K562 (cell line): ENCODE measurements at regions not wholly inside any gene's neighbourhood (a gene's known extent, or its start where the extent isn't known, plus 50 kb on each side); places are given as distances from the start of the nearest gene placed in this dataset.

Source experiments
- ATAC-seq: fragments of 200-7000 bp; cut with Tn5 transposase; 3 replicates; pipeline ENCODE4 v1.9.1; 2020; ENCODE audit warnings: moderate library complexity
- BruUV-seq: library from RNA; stranded (reverse); fragments of 400-500 nt; replicated peaks from 2 replicates; lab custom pipeline; 2021; lab: Mats Ljungman, UMichigan
- CTCF ChIA-PET: fragments of 300-600 bp; formaldehyde crosslinking; extraction: SDS; loops from one replicate; lab custom pipeline; 2021; ENCODE audit warnings: low intra/inter-chr PET ratio; lab: Yijun Ruan, JAX
- POLR2A ChIA-PET: fragments of 300-600, 350-650 bp; sonication (Branson Sonifier 250); formaldehyde crosslinking; extraction: SDS; loops from one replicate; lab custom pipeline; 2021; ENCODE audit warnings: antibody characterized with exemption, inconsistent platforms; lab: Yijun Ruan, JAX
- DNase-seq, 4 experiments: peaks; one replicate each; pipeline versions ENCODE4 v3.0.0 to v3.0.0-alpha.2; 2011 to 2018; ENCODE audit warnings: low spot score in 3 of 4, mixed read lengths in 3 of 4; ENCODE audit errors: extremely low read depth in 1 of 4
- FAIRE-seq: peaks from 2 replicates; lab custom pipeline; 2011; peaks lifted over from hg19 to GRCh38; lab: Jason Lieb, UNC
- H2AFZ ChIP-seq: 2 replicates; pipeline ENCODE4 v1.6.0; 2011; ENCODE audit warnings: low read depth, low read length, control low read depth, inconsistent platforms
- H3K27ac ChIP-seq: fragments of 200-600 bp; 3 replicates; pipeline ENCODE4 v1.8.0; 2011; ENCODE audit warnings: low read depth, mild to moderate bottlenecking, control low read depth, inconsistent platforms, low read length, moderate library complexity, mixed read lengths; ENCODE audit errors: extremely low read depth
- H3K27me3 ChIP-seq, 2 experiments: fragments of 300-600 bp in 1 of 2; 2 replicates in 1 of 2; 3 replicates in 1 of 2; pipeline versions ENCODE4 v1.6.0 to v1.8.0; 2011; ENCODE audit warnings: inconsistent platforms in 2 of 2, low read length in 2 of 2, mild to moderate bottlenecking in 1 of 2, mixed read lengths in 1 of 2, moderate library complexity in 1 of 2; ENCODE audit not compliant: control insufficient read depth in 2 of 2, insufficient read depth in 2 of 2
- H3K36me3 ChIP-seq: fragments of 300-600 bp; 3 replicates; pipeline ENCODE4 v1.8.0; 2011; ENCODE audit warnings: mild to moderate bottlenecking, low read length, inconsistent platforms; ENCODE audit not compliant: control insufficient read depth, insufficient read depth
- H3K4me1 ChIP-seq, 2 experiments: fragments of 200-600 bp in 1 of 2; replicated peaks in 1 of 2; 2 replicates in 1 of 2; 3 replicates in 1 of 2; pipeline versions ENCODE4 v1.5.1 to v1.8.0; 2011; ENCODE audit warnings: inconsistent platforms in 2 of 2, low read length in 2 of 2, mild to moderate bottlenecking in 1 of 2, mixed read lengths in 1 of 2, moderate library complexity in 1 of 2; ENCODE audit not compliant: control insufficient read depth in 2 of 2, insufficient read depth in 2 of 2
- H3K4me2 ChIP-seq: 2 replicates; pipeline ENCODE4 v1.6.1; 2011; ENCODE audit warnings: low read length, control low read depth, inconsistent platforms, mixed read lengths; ENCODE audit not compliant: insufficient read depth
- H3K4me3 ChIP-seq: fragments of 200-600 bp; sonication (generic), shearing (Covaris generic); 2 replicates; pipeline ENCODE4 v1.5.1; 2016; ENCODE audit warnings: control low read depth, inconsistent platforms
- H3K79me2 ChIP-seq: fragments of 200-600 bp; 3 replicates; pipeline ENCODE4 v1.8.0; 2011; ENCODE audit warnings: low read length, inconsistent platforms; ENCODE audit not compliant: control insufficient read depth, insufficient read depth
- H3K9ac ChIP-seq, 2 experiments: 2 replicates each; pipeline versions ENCODE4 v1.6.0 to v1.6.1; 2011; ENCODE audit warnings: low read depth in 2 of 2, low read length in 2 of 2, control low read depth in 1 of 2, inconsistent platforms in 1 of 2, mild to moderate bottlenecking in 1 of 2, mixed read lengths in 1 of 2; ENCODE audit not compliant: insufficient read depth in 1 of 2
- H3K9me1 ChIP-seq: one replicate; pipeline ENCODE4 v1.6.0; 2011; ENCODE audit warnings: inconsistent platforms, mild to moderate bottlenecking, low read length, moderate library complexity; ENCODE audit not compliant: control insufficient read depth, insufficient read depth
- H3K9me3 ChIP-seq: replicated peaks from 2 replicates; pipeline ENCODE4 v1.5.1; 2011; ENCODE audit warnings: low read depth, low read length, inconsistent platforms; ENCODE audit not compliant: control insufficient read depth, insufficient read depth
- H4K20me1 ChIP-seq: replicated peaks from 2 replicates; pipeline ENCODE4 v1.6.1; 2011; ENCODE audit warnings: low read length, inconsistent platforms, mixed read lengths; ENCODE audit not compliant: control insufficient read depth, insufficient read depth
- CBFB ChIP-seq: sonication (generic); formaldehyde crosslinking; IDR thresholded peaks from 2 replicates; pipeline ENCODE4 v1.4.0; 2020; ENCODE audit warnings: mild to moderate bottlenecking, missing genetic modification reagents
- GATA2 ChIP-seq: sonication (generic); formaldehyde crosslinking; IDR thresholded peaks from 2 replicates; pipeline ENCODE4 v1.4.0; 2020; ENCODE audit warnings: mild to moderate bottlenecking, missing genetic modification reagents
- MEF2A ChIP-seq: IDR thresholded peaks from 2 replicates; pipeline ENCODE4 v1.6.1; 2011; ENCODE audit warnings: low read depth, mild to moderate bottlenecking, low read length, moderate library complexity; ENCODE audit not compliant: control insufficient read depth
- MYNN ChIP-seq, 2 experiments: sonication (generic); formaldehyde crosslinking in 1 of 2; IDR thresholded peaks; 2 replicates each; pipeline versions ENCODE4 v1.5.0 to v1.6.1; 2016 to 2020; ENCODE audit warnings: antibody characterized with exemption in 1 of 2, missing genetic modification reagents in 1 of 2
- NR2C1 ChIP-seq, 2 experiments: fragments of 450-650 bp; IDR thresholded peaks; 2 replicates each; pipeline ENCODE4 v1.6.1; 2017; ENCODE audit warnings: mild to moderate bottlenecking in 2 of 2, antibody characterized with exemption in 1 of 2, inconsistent platforms in 1 of 2, missing compliant biosample characterization in 1 of 2, missing genetic modification characterization in 1 of 2
- RB1 ChIP-seq: fragments of 450-650 bp; IDR thresholded peaks from 2 replicates; pipeline ENCODE4 v1.6.1; 2017; ENCODE audit warnings: low read depth, mild to moderate bottlenecking
- RBM17 ChIP-seq: fragments of 200-400 bp; formaldehyde crosslinking; IDR thresholded peaks from 2 replicates; pipeline ENCODE4 v1.6.1; 2017; ENCODE audit warnings: low read depth, mild to moderate bottlenecking, low read length, borderline replicate concordance
- SMAD3 ChIP-seq: fragments of 450-650 bp; formaldehyde crosslinking; conservative IDR thresholded peaks from 2 replicates; pipeline ENCODE4 v1.4.0; 2020; ENCODE audit warnings: mild to moderate bottlenecking
- TCF3 ChIP-seq: sonication (generic); formaldehyde crosslinking; IDR thresholded peaks from 2 replicates; pipeline ENCODE4 v1.4.0; 2020; ENCODE audit warnings: mild to moderate bottlenecking, missing genetic modification reagents
- ZNF408 ChIP-seq: fragments of 250-450 bp; sonication (Bioruptor Pico); IDR thresholded peaks from 2 replicates; pipeline ENCODE4 v1.4.0; 2020; ENCODE audit warnings: low read depth, mild to moderate bottlenecking, moderate library complexity
- ZNF75A ChIP-seq: fragments of 450-650 bp; formaldehyde crosslinking; IDR thresholded peaks from 2 replicates; pipeline ENCODE4 v1.4.0; 2020; ENCODE audit warnings: mild to moderate bottlenecking
- WGBS: fragments of 100-300 bp; shearing (Covaris generic); methylation state at CpG from one replicate; pipeline ENCODE4 v1.1.6; 2016; ENCODE audit warnings: low coverage, mixed read lengths; ENCODE audit not compliant: insufficient coverage; ENCODE audit errors: missing lambda C conversion rate; 5-methylcytosine and 5-hydroxymethylcytosine counted together
- in situ Hi-C: fragments of 300-500 bp; cut with MboI; formaldehyde crosslinking; loops from 4 replicates; pipeline ENCODE4 v1.15.0; 2018; ENCODE audit warnings: inconsistent platforms, mixed read lengths
- intact Hi-C: fragments of 100-400 bp; cut with micrococcal nuclease; formaldehyde crosslinking; loops from 2 replicates; pipeline ENCODE4 v1.14.2; 2022
- TF ChIP-seq, protein P1 (sequence below): fragments of 450-650 bp; IDR thresholded peaks from 2 replicates; pipeline ENCODE4 v1.6.1; 2017; ENCODE audit warnings: mild to moderate bottlenecking, moderate library complexity
- TF ChIP-seq, protein P2 (sequence below): sonication (generic); formaldehyde crosslinking; IDR thresholded peaks from 2 replicates; pipeline ENCODE4 v1.9.0; 2022; ENCODE audit warnings: mild to moderate bottlenecking, missing genetic modification reagents
- TF ChIP-seq, protein P3 (sequence below): fragments of 450-650 bp; formaldehyde crosslinking; IDR thresholded peaks from 2 replicates; pipeline ENCODE4 v1.4.0; 2020; ENCODE audit warnings: mild to moderate bottlenecking, moderate library complexity
- TF ChIP-seq, protein P4 (sequence below): sonication (generic); formaldehyde crosslinking; IDR thresholded peaks from 2 replicates; pipeline ENCODE4 v1.8.0; 2022; ENCODE audit warnings: mild to moderate bottlenecking, missing genetic modification reagents

DNA sequence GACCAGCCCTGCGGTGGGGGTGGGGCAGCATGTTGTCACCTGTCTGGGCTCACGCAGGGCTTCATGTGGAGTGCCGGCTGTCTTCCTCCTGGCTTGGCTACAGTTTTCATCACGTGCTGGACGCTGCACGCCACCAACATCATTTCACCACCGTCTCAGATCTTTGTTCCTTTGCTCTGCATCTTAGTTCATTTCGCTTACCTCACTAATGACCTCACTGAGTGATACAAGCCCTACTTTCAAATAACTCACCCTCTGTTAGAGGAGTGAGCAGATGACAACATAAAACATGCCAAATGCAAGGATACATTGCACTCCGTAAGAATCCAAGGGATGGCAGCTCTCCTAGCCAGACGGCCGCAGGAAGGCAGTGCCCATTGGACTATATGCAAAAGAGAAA is 527.5 kb downstream of the GALR1 start:
- no peak for FAIRE-seq
- Histone ChIP-seq H3K27ac (no peak overlapping the region), H3K4me2 (no peak overlapping the region), H4K20me1 (no peaks in the 10 kb centered on the region), H2AFZ (no peak overlapping the region), H3K36me3 (no peaks in the 10 kb centered on the region), H3K4me1 (no peaks in the 10 kb centered on the region), H3K9ac (no peak overlapping the region), H3K4me3 (no peak overlapping the region), H3K79me2 (no peaks in the 10 kb centered on the region), H3K27me3 (no peaks in the 10 kb centered on the region), H3K9me3 (no peaks in the 10 kb centered on the region), H3K9me1 (no peaks in the 10 kb centered on the region)
- no peak for DNase-seq
- in situ Hi-C loops, result no loop called here
- TF ChIP-seq, protein P1, sequence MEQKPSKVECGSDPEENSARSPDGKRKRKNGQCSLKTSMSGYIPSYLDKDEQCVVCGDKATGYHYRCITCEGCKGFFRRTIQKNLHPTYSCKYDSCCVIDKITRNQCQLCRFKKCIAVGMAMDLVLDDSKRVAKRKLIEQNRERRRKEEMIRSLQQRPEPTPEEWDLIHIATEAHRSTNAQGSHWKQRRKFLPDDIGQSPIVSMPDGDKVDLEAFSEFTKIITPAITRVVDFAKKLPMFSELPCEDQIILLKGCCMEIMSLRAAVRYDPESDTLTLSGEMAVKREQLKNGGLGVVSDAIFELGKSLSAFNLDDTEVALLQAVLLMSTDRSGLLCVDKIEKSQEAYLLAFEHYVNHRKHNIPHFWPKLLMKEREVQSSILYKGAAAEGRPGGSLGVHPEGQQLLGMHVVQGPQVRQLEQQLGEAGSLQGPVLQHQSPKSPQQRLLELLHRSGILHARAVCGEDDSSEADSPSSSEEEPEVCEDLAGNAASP, result no peak
- TF ChIP-seq ZNF75A, result no peak
- TF ChIP-seq RB1, result no peak
- TF ChIP-seq MYNN (IDR thresholded peaks at IDR 0.05), result no peak
- TF ChIP-seq MYNN (CRISPR knock-in tag; IDR thresholded peaks at IDR 0.05), result no peak
- no peak for TF ChIP-seq CBFB (CRISPR knock-in tag)
- no peak for TF ChIP-seq MEF2A
- TF ChIP-seq, protein P2, sequence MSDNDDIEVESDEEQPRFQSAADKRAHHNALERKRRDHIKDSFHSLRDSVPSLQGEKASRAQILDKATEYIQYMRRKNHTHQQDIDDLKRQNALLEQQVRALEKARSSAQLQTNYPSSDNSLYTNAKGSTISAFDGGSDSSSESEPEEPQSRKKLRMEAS (CRISPR knock-in tag), result no peak
- TF ChIP-seq, protein P3, sequence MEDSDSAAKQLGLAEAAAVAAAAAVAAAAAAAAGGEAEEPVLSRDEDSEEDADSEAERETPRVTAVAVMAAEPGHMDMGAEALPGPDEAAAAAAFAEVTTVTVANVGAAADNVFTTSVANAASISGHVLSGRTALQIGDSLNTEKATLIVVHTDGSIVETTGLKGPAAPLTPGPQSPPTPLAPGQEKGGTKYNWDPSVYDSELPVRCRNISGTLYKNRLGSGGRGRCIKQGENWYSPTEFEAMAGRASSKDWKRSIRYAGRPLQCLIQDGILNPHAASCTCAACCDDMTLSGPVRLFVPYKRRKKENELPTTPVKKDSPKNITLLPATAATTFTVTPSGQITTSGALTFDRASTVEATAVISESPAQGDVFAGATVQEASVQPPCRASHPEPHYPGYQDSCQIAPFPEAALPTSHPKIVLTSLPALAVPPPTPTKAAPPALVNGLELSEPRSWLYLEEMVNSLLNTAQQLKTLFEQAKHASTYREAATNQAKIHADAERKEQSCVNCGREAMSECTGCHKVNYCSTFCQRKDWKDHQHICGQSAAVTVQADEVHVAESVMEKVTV, result no peak
- no peak for TF ChIP-seq TCF3 (CRISPR knock-in tag)
- TF ChIP-seq, protein P4, sequence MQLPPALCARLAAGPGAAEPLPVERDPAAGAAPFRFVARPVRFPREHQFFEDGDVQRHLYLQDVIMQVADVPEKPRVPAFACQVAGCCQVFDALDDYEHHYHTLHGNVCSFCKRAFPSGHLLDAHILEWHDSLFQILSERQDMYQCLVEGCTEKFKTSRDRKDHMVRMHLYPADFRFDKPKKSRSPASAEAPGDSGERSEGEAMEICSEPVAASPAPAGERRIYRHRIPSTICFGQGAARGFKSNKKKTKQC (CRISPR knock-in tag), result no peak
- no peak for TF ChIP-seq RBM17
- no peak for TF ChIP-seq ZNF408 (CRISPR knock-in tag)
- no peak for TF ChIP-seq GATA2 (CRISPR knock-in tag)
- TF ChIP-seq NR2C1 (IDR thresholded peaks at IDR 0.05), result no peak
- no peak for TF ChIP-seq NR2C1 (tag; IDR thresholded peaks at IDR 0.05)
- TF ChIP-seq SMAD3 (CRISPR knock-in tag), result no peak
- no TSS peak for BruUV-seq
- 2% methylated on average over 9 of the region's 11 CpGs for WGBS
- ChIA-PET CTCF (interaction anchor here (0.7 kb wide), 1 partner anchor 13 kb away, joined by 3 read pairs; no protein-coding TSS in a partner anchor), POLR2A (no interaction called here)
- intact Hi-C loops, result no loop called here
- ATAC-seq, result no peak
